Neural crest cell (in vitro differentiated cells): ENCODE measurements at regions not wholly inside any gene's neighbourhood (a gene's known extent, or its start where the extent isn't known, plus 50 kb on each side); places are given as distances from the start of the nearest gene placed in this dataset.

Experiments
- DNase-seq: peaks from one replicate; pipeline ENCODE4 v3.0.0; 2021; ENCODE audit warnings: low read depth, mixed read lengths, low spot score
- H3K27ac Mint-ChIP-seq: one replicate; pipeline ENCODE4 v1.8.0; 2021; ENCODE audit warnings: mild to moderate bottlenecking, mixed read lengths; ENCODE audit not compliant: unreplicated experiment
- H3K27me3 Mint-ChIP-seq: 2 replicates; pipeline ENCODE4 v1.8.0; 2021; ENCODE audit warnings: low read depth, mild to moderate bottlenecking, mixed read lengths
- H3K36me3 Mint-ChIP-seq: 2 replicates; pipeline ENCODE4 v1.8.0; 2021; ENCODE audit warnings: low read depth, mild to moderate bottlenecking, mixed read lengths
- H3K4me1 Mint-ChIP-seq: 2 replicates; pipeline ENCODE4 v1.8.0; 2021; ENCODE audit warnings: mixed read lengths
- H3K4me3 Mint-ChIP-seq: one replicate; pipeline ENCODE4 v1.8.0; 2021; ENCODE audit warnings: mild to moderate bottlenecking, mixed read lengths
- H3K9me3 Mint-ChIP-seq: 2 replicates; pipeline ENCODE4 v1.8.0; 2021; ENCODE audit warnings: mixed read lengths
- TF ChIP-seq, protein P1 (sequence below): fragments of 200-600 bp; sonication (generic); conservative IDR thresholded peaks from 2 replicates; pipeline ENCODE4 v1.5.0; 2021; ENCODE audit warnings: antibody characterized with exemption, mild to moderate bottlenecking

DNA sequence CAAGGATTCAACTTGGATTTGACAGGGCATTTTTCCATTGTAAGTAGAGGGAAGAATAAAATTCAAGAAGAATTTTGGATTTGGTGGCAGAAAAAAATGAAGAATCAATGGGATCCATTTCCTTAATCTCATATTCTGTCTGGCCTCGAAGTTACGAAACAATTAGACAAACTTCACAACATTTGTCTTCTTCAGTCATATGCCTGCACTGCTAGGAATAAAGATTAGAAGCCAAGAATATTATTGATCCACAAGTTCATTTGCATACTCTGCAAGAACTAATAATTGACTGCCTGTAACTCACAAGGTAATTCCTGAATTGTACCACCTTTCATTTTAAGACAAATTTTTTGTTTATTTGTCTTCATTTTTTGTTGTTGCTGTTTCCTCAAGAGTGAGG lies 486.2 kb downstream of the HAO1 start:
- TF ChIP-seq, protein P1, sequence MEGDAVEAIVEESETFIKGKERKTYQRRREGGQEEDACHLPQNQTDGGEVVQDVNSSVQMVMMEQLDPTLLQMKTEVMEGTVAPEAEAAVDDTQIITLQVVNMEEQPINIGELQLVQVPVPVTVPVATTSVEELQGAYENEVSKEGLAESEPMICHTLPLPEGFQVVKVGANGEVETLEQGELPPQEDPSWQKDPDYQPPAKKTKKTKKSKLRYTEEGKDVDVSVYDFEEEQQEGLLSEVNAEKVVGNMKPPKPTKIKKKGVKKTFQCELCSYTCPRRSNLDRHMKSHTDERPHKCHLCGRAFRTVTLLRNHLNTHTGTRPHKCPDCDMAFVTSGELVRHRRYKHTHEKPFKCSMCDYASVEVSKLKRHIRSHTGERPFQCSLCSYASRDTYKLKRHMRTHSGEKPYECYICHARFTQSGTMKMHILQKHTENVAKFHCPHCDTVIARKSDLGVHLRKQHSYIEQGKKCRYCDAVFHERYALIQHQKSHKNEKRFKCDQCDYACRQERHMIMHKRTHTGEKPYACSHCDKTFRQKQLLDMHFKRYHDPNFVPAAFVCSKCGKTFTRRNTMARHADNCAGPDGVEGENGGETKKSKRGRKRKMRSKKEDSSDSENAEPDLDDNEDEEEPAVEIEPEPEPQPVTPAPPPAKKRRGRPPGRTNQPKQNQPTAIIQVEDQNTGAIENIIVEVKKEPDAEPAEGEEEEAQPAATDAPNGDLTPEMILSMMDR, result no peak
- no peaks in the 10 kb centered on the region for H3K27me3 Mint-ChIP-seq
- no peaks in the 10 kb centered on the region for H3K9me3 Mint-ChIP-seq
- no peak for DNase-seq
- no peaks in the 10 kb centered on the region for H3K36me3 Mint-ChIP-seq
- H3K4me3 Mint-ChIP-seq, result no peak overlapping the region
- H3K4me1 Mint-ChIP-seq, result no peaks in the 10 kb centered on the region
- H3K27ac Mint-ChIP-seq, result no peak overlapping the region

DNA sequence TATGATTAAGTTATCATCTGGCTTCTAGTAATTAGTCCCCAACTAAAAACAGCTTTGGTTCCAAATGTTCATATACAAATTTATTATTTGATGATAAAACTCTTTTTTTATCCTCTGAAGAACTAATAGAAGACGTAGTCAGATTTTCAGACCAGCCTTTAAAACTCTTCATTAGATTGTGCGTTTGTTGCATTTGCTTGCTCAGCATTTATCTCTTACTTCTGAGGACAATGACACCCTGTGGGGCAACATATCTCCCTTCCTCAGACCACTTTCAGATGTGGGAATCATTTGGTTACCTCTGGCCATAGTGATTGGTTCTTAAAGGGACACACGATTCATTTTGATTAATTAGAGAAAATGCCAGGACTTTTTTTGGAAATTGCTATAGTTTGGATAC lies 481.8 kb downstream of the HAO1 start:
- Mint-ChIP-seq H3K4me1 (no peaks in the 10 kb centered on the region), H3K4me3 (no peak overlapping the region), H3K27ac (no peak overlapping the region), H3K9me3 (no peaks in the 10 kb centered on the region), H3K36me3 (no peaks in the 10 kb centered on the region), H3K27me3 (no peaks in the 10 kb centered on the region)
- no peak for DNase-seq
- TF ChIP-seq, protein P1, result no peak

DNA sequence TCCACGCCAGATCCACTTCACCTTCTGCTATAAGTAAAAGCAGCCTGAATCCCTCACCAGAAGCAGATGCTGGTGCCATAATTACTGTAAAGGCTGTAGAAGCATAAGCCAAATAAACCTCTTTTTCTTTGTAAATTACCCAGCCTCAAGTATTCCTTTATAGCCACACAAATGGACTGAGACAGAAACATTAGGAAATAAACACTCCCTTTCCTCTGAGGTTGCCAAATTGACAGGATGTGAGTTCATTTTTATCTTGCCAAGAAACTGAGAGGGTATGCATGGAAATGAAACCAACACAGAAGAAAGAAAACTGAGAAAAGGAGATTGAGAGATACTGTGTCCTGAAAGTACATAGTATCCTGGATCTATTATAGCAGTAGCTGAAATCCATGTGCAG lies 481.2 kb downstream of the HAO1 start:
- Mint-ChIP-seq H3K36me3 (no peaks in the 10 kb centered on the region), H3K9me3 (no peaks in the 10 kb centered on the region), H3K4me1 (no peaks in the 10 kb centered on the region), H3K27ac (no peak overlapping the region), H3K4me3 (no peak overlapping the region), H3K27me3 (no peaks in the 10 kb centered on the region)
- TF ChIP-seq, protein P1, result no peak
- DNase-seq, result no peak

DNA sequence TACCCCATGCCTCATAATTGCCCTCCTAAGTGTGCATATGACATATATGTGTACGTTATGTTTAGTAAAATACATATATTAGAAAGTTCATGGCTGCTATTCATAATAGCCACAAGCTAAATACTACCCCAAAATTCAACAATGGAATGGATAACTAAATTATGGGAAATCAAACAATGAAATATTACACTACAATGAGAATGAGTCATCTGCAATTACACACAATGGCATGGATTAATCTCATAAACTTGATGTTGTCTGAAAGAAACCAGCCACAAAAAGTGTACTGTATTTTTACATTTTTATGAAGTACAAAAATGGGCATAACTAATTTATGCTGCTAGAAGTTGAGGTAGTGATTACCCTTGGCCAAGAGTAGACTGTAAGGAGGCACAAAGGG lies 477.0 kb downstream of the HAO1 start:
- TF ChIP-seq, protein P1, result no peak
- no peaks in the 10 kb centered on the region for H3K36me3 Mint-ChIP-seq
- DNase-seq, result no peak
- H3K27me3 Mint-ChIP-seq, result no peaks in the 10 kb centered on the region
- H3K4me1 Mint-ChIP-seq, result no peaks in the 10 kb centered on the region
- no peak overlapping the region for H3K27ac Mint-ChIP-seq
- H3K9me3 Mint-ChIP-seq, result peaks cover 5% of the 10 kb centered on the region
- H3K4me3 Mint-ChIP-seq, result no peak overlapping the region

DNA sequence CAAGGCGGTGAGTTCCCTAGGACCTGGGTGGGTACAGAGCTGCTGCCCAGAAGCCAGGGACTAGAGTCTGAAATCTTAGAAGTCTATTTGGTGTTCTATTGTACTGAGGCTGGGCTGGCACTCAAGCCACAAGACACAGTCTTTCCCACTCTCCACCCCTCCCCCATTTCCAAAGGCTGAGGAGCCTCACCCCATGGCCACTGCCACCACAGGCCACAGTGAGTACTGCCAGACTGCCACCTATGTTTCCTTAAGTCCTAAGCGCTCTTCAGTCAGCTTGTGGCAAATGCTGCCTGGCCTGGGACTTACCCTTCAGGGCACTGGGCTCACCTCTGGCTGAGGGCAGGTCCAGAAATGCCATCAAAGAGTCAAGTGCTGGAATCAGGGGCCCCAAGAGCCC lies 469.3 kb downstream of the HAO1 start:
- no peaks in the 10 kb centered on the region for H3K4me1 Mint-ChIP-seq
- no peak overlapping the region for H3K4me3 Mint-ChIP-seq
- H3K9me3 Mint-ChIP-seq, result peaks cover 7% of the 10 kb centered on the region
- no peaks in the 10 kb centered on the region for H3K36me3 Mint-ChIP-seq
- H3K27me3 Mint-ChIP-seq, result no peaks in the 10 kb centered on the region
- TF ChIP-seq, protein P1, result no peak
- no peak overlapping the region for H3K27ac Mint-ChIP-seq
- DNase-seq, result no peak

DNA sequence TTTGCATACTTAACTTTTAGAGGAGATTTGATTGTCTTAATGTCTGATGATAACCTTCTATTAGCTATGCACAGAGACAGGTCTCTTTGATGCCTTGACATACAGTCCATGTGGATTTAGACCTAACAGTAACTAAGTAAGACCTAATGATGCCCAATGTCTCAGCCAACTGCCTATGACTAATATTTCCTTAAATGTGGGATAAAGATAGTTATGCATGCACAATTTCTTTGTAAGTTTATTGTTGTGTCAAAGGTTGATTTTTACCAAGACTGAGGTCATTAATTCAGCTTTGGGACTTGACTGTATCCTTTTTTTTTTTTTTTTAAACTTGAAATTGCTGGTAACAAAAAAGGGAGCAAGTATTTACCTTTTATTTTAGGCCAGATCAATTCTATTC lies 450.0 kb downstream of the HAO1 start:
- TF ChIP-seq, protein P1, result no peak
- H3K9me3 Mint-ChIP-seq, result peaks cover 14% of the 10 kb centered on the region
- peaks cover 5% of the 10 kb centered on the region for H3K36me3 Mint-ChIP-seq
- H3K4me1 Mint-ChIP-seq, result no peaks in the 10 kb centered on the region
- H3K4me3 Mint-ChIP-seq, result no peak overlapping the region
- no peaks in the 10 kb centered on the region for H3K27me3 Mint-ChIP-seq
- no peak for DNase-seq
- H3K27ac Mint-ChIP-seq, result no peak overlapping the region
